Mesendoderm (in vitro differentiated cells): ENCODE measurements at regions not wholly inside any gene's neighbourhood (a gene's known extent, or its start where the extent isn't known, plus 50 kb on each side); places are given as distances from the start of the nearest gene placed in this dataset.

Experiments used
- DNase-seq: peaks from one replicate; pipeline ENCODE4 v3.0.0; 2013
- H2AK5ac ChIP-seq: 2 replicates; pipeline ENCODE4 v1.6.1; 2013; ENCODE audit warnings: low read length, inconsistent platforms
- H2BK120ac ChIP-seq: 2 replicates; pipeline ENCODE4 v1.6.1; 2013; ENCODE audit warnings: low read depth, mild to moderate bottlenecking, low read length, moderate library complexity, mixed read lengths
- H2BK15ac ChIP-seq: replicated peaks from 2 replicates; pipeline ENCODE4 v1.6.1; 2013; ENCODE audit warnings: low read depth, mild to moderate bottlenecking, moderate library complexity
- H2BK5ac ChIP-seq: 2 replicates; pipeline ENCODE4 v1.6.1; 2013; ENCODE audit warnings: low read length, inconsistent platforms
- H3K18ac ChIP-seq: 2 replicates; pipeline ENCODE4 v1.6.1; 2013; ENCODE audit warnings: mild to moderate bottlenecking, low read length, mixed read lengths
- H3K23ac ChIP-seq: one replicate; pipeline ENCODE4 v1.6.1; 2013; ENCODE audit warnings: low read length
- H3K27ac ChIP-seq: 2 replicates; pipeline ENCODE4 v1.5.1; 2013; ENCODE audit warnings: low read depth, mild to moderate bottlenecking, inconsistent platforms, low read length, moderate library complexity
- H3K27me3 ChIP-seq: 2 replicates; pipeline ENCODE4 v1.6.1; 2013; ENCODE audit warnings: low read length, control low read depth, mild to moderate bottlenecking, inconsistent platforms; ENCODE audit not compliant: insufficient read depth, poor library complexity
- H3K36me3 ChIP-seq: 2 replicates; pipeline ENCODE4 v1.6.1; 2013; ENCODE audit warnings: low read length, inconsistent platforms; ENCODE audit not compliant: control insufficient read depth, insufficient read depth
- H3K4ac ChIP-seq: one replicate; pipeline ENCODE4 v1.6.1; 2013; ENCODE audit warnings: low read depth, mild to moderate bottlenecking, low read length, moderate library complexity
- H3K4me1 ChIP-seq: 2 replicates; pipeline ENCODE4 v1.6.1; 2013; ENCODE audit warnings: low read depth, low read length, inconsistent platforms; ENCODE audit not compliant: control insufficient read depth
- H3K4me2 ChIP-seq: 2 replicates; pipeline ENCODE4 v1.6.1; 2013; ENCODE audit warnings: low read length
- H3K4me3 ChIP-seq: 2 replicates; pipeline ENCODE4 v1.5.1; 2013; ENCODE audit warnings: mild to moderate bottlenecking, low read length
- H3K56ac ChIP-seq: one replicate; pipeline ENCODE4 v1.6.1; 2013; ENCODE audit warnings: low read length
- H3K79me1 ChIP-seq: 2 replicates; pipeline ENCODE4 v1.6.1; 2013; ENCODE audit warnings: low read length, inconsistent platforms
- H3K79me2 ChIP-seq: 2 replicates; pipeline ENCODE4 v1.6.1; 2013; ENCODE audit warnings: mild to moderate bottlenecking, low read length; ENCODE audit not compliant: control insufficient read depth, insufficient read depth
- H3K9ac ChIP-seq: 2 replicates; pipeline ENCODE4 v1.6.1; 2013; ENCODE audit warnings: low read length, inconsistent platforms
- H4K5ac ChIP-seq: one replicate; pipeline ENCODE4 v1.6.1; 2013; ENCODE audit warnings: low read length
- H4K8ac ChIP-seq: one replicate; pipeline ENCODE4 v1.6.1; 2013; ENCODE audit warnings: low read depth, mild to moderate bottlenecking, control low read depth, low read length, moderate library complexity
- WGBS: extraction: QIAGEN DNeasy Blood & Tissue Kit; methylation state at CpG from one replicate; pipeline ENCODE4 v1.1.7; 2013; ENCODE audit warnings: low lambda C conversion rate, missing lambda C conversion rate; ENCODE audit not compliant: insufficient coverage; ENCODE audit errors: extremely low coverage; 5-methylcytosine and 5-hydroxymethylcytosine counted together

DNA sequence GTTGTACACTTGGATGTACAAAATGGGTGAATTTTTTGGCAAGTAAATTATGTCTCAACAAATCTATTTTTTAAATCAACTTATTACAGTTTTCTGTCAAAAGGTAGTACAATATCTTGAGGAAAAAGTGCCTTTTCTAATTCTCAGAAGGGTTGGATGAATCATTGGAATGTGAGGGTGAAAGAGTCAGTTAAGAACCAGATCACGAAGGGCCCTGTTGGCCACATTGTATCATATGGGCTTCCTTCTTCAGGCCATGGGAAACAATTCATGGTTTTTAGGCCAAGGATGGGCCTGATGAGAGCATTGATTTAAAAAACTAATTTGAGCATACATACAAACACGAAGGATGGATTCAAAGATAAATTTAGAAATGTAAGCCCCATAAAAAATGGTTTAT, 503.7 kb downstream of the TNS3 start:
- H4K5ac ChIP-seq: no peak overlapping the region
- no peak overlapping the region for H3K56ac ChIP-seq
- H3K27me3 ChIP-seq: no peaks in the 10 kb centered on the region
- no peak for DNase-seq
- H3K9ac ChIP-seq: no peak overlapping the region
- H2AK5ac ChIP-seq: no peak overlapping the region
- H3K36me3 ChIP-seq: no peaks in the 10 kb centered on the region
- H3K4me3 ChIP-seq: no peak overlapping the region
- H3K18ac ChIP-seq: no peak overlapping the region
- H3K23ac ChIP-seq: no peak overlapping the region
- no peak overlapping the region for H3K4ac ChIP-seq
- no peak overlapping the region for H2BK120ac ChIP-seq
- no peaks in the 10 kb centered on the region for H3K79me1 ChIP-seq
- H3K4me1 ChIP-seq: no peaks in the 10 kb centered on the region
- H3K4me2 ChIP-seq: no peak overlapping the region
- H4K8ac ChIP-seq: no peak overlapping the region
- no peak overlapping the region for H3K27ac ChIP-seq
- no peak overlapping the region for H2BK5ac ChIP-seq
- no CpG with 5 or more reads among the region's 2 CpGs for WGBS
- H3K79me2 ChIP-seq: no peaks in the 10 kb centered on the region
- no peak overlapping the region for H2BK15ac ChIP-seq

GRCh38 chr7:47074702-47075153, 507.2 kb downstream of the TNS3 start:
- no peak overlapping the region for H2BK5ac ChIP-seq
- H3K56ac ChIP-seq: no peak overlapping the region
- no peak overlapping the region for H3K4me2 ChIP-seq
- no peak overlapping the region for H3K27ac ChIP-seq
- no peak overlapping the region for H3K23ac ChIP-seq
- H2AK5ac ChIP-seq: no peak overlapping the region
- no peaks in the 10 kb centered on the region for H3K79me1 ChIP-seq
- DNase-seq: no peak
- H3K36me3 ChIP-seq: no peaks in the 10 kb centered on the region
- H3K4ac ChIP-seq: no peak overlapping the region
- no peaks in the 10 kb centered on the region for H3K79me2 ChIP-seq
- H3K4me1 ChIP-seq: no peaks in the 10 kb centered on the region
- no peak overlapping the region for H4K8ac ChIP-seq
- no peak overlapping the region for H2BK15ac ChIP-seq
- H3K4me3 ChIP-seq: no peak overlapping the region
- no peak overlapping the region for H3K9ac ChIP-seq
- no CpG with 5 or more reads among the region's 2 CpGs for WGBS
- no peak overlapping the region for H4K5ac ChIP-seq
- H2BK120ac ChIP-seq: no peak overlapping the region
- H3K27me3 ChIP-seq: no peaks in the 10 kb centered on the region
- H3K18ac ChIP-seq: no peak overlapping the region

GRCh38 chr7:47073284-47073683, 508.6 kb downstream of the TNS3 start:
- no peak overlapping the region for H3K4ac ChIP-seq
- H3K18ac ChIP-seq: no peak overlapping the region
- H3K4me2 ChIP-seq: no peak overlapping the region

GRCh38 chr7:47071866-47072265, 510.0 kb downstream of the TNS3 start:
- H3K9ac ChIP-seq: no peak overlapping the region

More at GRCh38 chr7:47073284-47073683, 508.6 kb downstream of the TNS3 start:
- no peak overlapping the region for H3K27ac ChIP-seq
- no peak overlapping the region for H2BK5ac ChIP-seq
- no peak overlapping the region for H4K8ac ChIP-seq
- no peak overlapping the region for H3K9ac ChIP-seq
- H3K4me3 ChIP-seq: no peak overlapping the region
- no peaks in the 10 kb centered on the region for H3K36me3 ChIP-seq
- H3K79me2 ChIP-seq: no peaks in the 10 kb centered on the region
- no peak overlapping the region for H3K56ac ChIP-seq
- H2BK120ac ChIP-seq: no peak overlapping the region
- H3K4me1 ChIP-seq: no peaks in the 10 kb centered on the region
- H3K27me3 ChIP-seq: no peaks in the 10 kb centered on the region
- H2AK5ac ChIP-seq: no peak overlapping the region
- H2BK15ac ChIP-seq: no peak overlapping the region
- no peaks in the 10 kb centered on the region for H3K79me1 ChIP-seq
- no peak overlapping the region for H3K23ac ChIP-seq
- no peak for DNase-seq
- no peak overlapping the region for H4K5ac ChIP-seq
- no CpG with 5 or more reads among the region's 7 CpGs for WGBS

GRCh38 chr7:47069385-47070076, 512.4 kb downstream of the TNS3 start:
- Histone ChIP-seq H3K27me3 (no peaks in the 10 kb centered on the region), H4K8ac (no peak overlapping the region), H3K23ac (no peak overlapping the region), H3K27ac (no peak overlapping the region), H3K9ac (no peak overlapping the region), H2BK120ac (no peak overlapping the region), H2BK15ac (no peak overlapping the region), H2BK5ac (no peak overlapping the region), H3K4ac (no peak overlapping the region), H3K56ac (no peak overlapping the region), H2AK5ac (no peak overlapping the region), H3K18ac (no peak overlapping the region), H4K5ac (no peak overlapping the region), H3K4me2 (no peak overlapping the region), H3K36me3 (no peaks in the 10 kb centered on the region), H3K79me1 (no peaks in the 10 kb centered on the region), H3K4me3 (no peak overlapping the region), H3K79me2 (no peaks in the 10 kb centered on the region), H3K4me1 (no peaks in the 10 kb centered on the region)
- DNase-seq: no peak
- WGBS: no CpG with 5 or more reads among the region's 15 CpGs

More at GRCh38 chr7:47071866-47072265, 510.0 kb downstream of the TNS3 start:
- H3K4me2 ChIP-seq: no peak overlapping the region
- H3K23ac ChIP-seq: no peak overlapping the region
- WGBS: no CpG with 5 or more reads among the region's 3 CpGs
- no peak overlapping the region for H3K4ac ChIP-seq
- no peaks in the 10 kb centered on the region for H3K27me3 ChIP-seq
- H2BK120ac ChIP-seq: no peak overlapping the region
- H3K27ac ChIP-seq: no peak overlapping the region
- no peak overlapping the region for H4K5ac ChIP-seq
- H2AK5ac ChIP-seq: no peak overlapping the region
- H3K4me3 ChIP-seq: no peak overlapping the region
- H3K79me1 ChIP-seq: no peaks in the 10 kb centered on the region
- no peak overlapping the region for H2BK5ac ChIP-seq
- no peak for DNase-seq
- H3K18ac ChIP-seq: no peak overlapping the region
- H3K36me3 ChIP-seq: no peaks in the 10 kb centered on the region
- H2BK15ac ChIP-seq: no peak overlapping the region
- no peaks in the 10 kb centered on the region for H3K4me1 ChIP-seq
- no peaks in the 10 kb centered on the region for H3K79me2 ChIP-seq
- H4K8ac ChIP-seq: no peak overlapping the region
- no peak overlapping the region for H3K56ac ChIP-seq
